ENCODE measurements at regions not wholly inside any gene's neighbourhood (a gene's known extent, or its start where the extent isn't known, plus 50 kb on each side); places are given as distances from the start of the nearest gene placed in this dataset.
"Not testable (repeated sequence)": the region's sequence is repeated elsewhere in the genome, so short reads cannot be mapped to it uniquely, and the experiment has no call there.

DNA sequence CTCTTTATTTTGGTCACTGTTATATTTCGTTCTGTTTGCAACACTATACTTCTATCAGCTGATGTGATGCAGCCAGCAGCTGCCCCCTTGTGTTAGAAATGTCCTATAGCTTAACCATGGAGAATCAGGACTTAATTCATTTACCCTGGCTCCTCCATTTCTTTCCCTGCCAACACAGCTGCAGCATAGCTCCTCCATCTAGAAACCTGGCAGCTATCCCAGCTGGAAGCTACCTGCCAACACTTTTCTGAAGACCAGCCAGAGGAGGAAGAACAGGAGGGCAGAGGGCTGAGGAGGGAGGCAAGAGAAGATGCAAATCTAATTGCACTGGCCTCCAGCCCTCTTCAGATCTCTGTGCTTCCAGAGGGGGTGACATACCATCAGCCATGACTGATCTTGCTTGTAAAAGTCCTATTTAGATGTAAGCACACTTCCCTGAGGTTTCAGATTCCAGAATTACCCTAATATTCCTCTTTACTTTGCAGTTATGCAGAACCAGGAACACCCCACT is 156.8 kb upstream of the TMEM260 start:
- no peaks in the 10 kb centered on the region for H3K27me3 ChIP-seq (replicated peaks)
- DNase-seq, result peak; percentile 73
- TF ChIP-seq, protein P1, sequence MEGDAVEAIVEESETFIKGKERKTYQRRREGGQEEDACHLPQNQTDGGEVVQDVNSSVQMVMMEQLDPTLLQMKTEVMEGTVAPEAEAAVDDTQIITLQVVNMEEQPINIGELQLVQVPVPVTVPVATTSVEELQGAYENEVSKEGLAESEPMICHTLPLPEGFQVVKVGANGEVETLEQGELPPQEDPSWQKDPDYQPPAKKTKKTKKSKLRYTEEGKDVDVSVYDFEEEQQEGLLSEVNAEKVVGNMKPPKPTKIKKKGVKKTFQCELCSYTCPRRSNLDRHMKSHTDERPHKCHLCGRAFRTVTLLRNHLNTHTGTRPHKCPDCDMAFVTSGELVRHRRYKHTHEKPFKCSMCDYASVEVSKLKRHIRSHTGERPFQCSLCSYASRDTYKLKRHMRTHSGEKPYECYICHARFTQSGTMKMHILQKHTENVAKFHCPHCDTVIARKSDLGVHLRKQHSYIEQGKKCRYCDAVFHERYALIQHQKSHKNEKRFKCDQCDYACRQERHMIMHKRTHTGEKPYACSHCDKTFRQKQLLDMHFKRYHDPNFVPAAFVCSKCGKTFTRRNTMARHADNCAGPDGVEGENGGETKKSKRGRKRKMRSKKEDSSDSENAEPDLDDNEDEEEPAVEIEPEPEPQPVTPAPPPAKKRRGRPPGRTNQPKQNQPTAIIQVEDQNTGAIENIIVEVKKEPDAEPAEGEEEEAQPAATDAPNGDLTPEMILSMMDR (IDR thresholded peaks at IDR 0.05; ENCODE audit: low read depth, low read length, missing control alignments), result peak; percentile 84
- no peak overlapping the region for H3K4me3 ChIP-seq (ENCODE audit: low read depth, low read length)
- H3K27ac ChIP-seq, result no peak overlapping the region
- in situ Hi-C loops (cut with HindIII; ENCODE audit: low pct_ligation_motif_present, low sequenced_read_pairs), result no loop called here
- H3K36me3 ChIP-seq (replicated peaks), result no peaks in the 10 kb centered on the region

DNA sequence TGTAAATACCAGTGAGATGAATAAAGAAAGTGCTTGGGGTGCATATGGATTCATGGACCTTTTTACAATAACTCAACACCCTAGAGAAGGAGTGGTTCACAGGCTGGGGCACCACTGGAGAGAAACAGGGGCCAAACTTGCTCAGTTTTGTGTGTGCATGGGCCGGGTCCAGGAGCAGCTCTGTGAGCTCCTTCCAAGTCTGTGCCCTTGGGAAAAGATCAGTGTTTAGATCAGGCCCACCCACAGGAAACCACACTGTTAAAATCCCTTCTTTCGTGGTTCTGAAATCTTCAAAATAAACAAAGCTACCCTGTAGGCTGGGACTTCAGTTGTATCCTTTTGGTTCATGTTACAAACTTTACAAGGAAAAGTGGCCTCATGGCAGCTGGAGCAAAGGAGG is 156.1 kb upstream of the TMEM260 start:
- peak; percentile 20 for DNase-seq
- in situ Hi-C loops (cut with HindIII; ENCODE audit: low pct_ligation_motif_present, low sequenced_read_pairs), result no loop called here
- TF ChIP-seq, protein P1 (IDR thresholded peaks at IDR 0.05; ENCODE audit: low read depth, low read length, missing control alignments), result no peak
- H3K27ac ChIP-seq, result no peak overlapping the region
- H3K36me3 ChIP-seq (replicated peaks), result no peaks in the 10 kb centered on the region
- H3K27me3 ChIP-seq (replicated peaks), result no peaks in the 10 kb centered on the region
- H3K4me3 ChIP-seq (ENCODE audit: low read depth, low read length), result no peak overlapping the region

DNA sequence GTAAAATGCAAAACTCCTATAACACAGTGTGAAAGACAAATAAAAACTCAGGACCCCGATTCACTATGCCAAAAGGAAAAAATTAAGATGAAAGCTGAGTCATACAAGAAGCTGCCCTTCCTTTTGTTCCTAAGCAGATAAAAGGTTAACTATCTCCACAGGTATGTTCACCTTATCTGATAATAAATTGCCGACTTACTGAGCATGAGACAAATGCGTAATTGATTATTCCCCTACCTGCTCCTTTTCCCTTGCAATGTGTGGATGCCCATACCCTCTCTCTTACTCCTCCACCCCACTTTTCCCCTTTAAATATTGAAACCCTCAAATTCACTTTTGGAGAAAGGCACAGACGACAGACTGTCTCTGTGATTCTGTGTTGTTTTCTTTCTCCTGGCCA is 148.6 kb upstream of the TMEM260 start:
- in situ Hi-C loops (cut with HindIII; ENCODE audit: low pct_ligation_motif_present, low sequenced_read_pairs), result no loop called here
- no peak for DNase-seq
- TF ChIP-seq, protein P1 (IDR thresholded peaks at IDR 0.05; ENCODE audit: low read depth, low read length, missing control alignments), result no peak
- Histone ChIP-seq H3K27me3 (replicated peaks) (no peaks in the 10 kb centered on the region), H3K27ac (no peak overlapping the region), H3K4me3 (ENCODE audit: low read depth, low read length) (no peak overlapping the region), H3K36me3 (replicated peaks) (no peaks in the 10 kb centered on the region)

DNA sequence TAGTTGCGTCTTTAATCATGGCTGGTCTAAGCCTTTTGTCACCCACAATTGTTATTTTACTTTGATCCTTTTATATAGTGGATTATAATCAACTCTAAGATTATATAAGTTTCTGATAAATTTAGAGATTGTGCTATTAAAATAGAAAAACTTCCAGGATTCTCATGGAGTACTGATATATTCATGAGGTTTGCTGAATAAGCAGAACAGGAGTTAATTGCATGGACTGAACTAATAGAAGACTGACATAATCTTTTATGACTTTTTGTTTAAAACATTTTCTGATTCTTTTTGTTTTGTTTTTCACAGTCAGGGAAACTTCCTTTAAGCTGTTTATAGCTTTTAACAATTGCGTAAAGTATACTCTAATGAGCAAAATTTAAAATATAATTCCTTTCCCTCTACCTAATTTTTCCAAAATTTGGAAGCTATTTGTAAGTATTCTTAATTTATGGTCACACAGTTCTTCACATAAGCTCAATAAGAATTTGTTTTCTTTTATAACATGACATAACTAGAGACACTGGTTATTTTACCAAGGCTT is 129.9 kb upstream of the TMEM260 start:
- in situ Hi-C loops (cut with HindIII; ENCODE audit: low pct_ligation_motif_present, low sequenced_read_pairs), result no loop called here
- H3K4me3 ChIP-seq (ENCODE audit: low read depth, low read length), result no peak overlapping the region
- H3K27me3 ChIP-seq (replicated peaks), result no peaks in the 10 kb centered on the region
- TF ChIP-seq, protein P1 (IDR thresholded peaks at IDR 0.05; ENCODE audit: low read depth, low read length, missing control alignments), result no peak
- DNase-seq, result no peak
- H3K36me3 ChIP-seq (replicated peaks), result no peaks in the 10 kb centered on the region
- H3K27ac ChIP-seq, result no peak overlapping the region

DNA sequence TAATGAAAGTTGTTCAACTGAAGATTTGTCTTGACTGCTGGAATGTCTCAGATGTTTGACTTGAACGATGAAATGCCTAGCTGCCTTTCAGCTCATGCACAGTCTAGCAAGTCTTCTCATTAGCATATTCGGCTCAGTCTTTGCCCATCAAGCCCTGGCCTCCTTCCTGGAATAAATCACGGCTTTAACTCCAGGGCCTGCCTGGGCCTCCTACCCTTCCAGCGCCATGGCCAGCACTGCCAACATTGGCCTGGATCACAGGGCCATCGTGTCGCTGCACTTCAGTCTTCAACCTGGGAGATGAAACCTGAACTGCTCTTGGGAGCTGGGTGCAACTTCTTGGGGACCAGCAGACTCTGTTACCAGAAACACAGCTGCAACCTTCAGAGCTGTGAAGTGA is 126.7 kb upstream of the TMEM260 start:
- TF ChIP-seq, protein P1 (IDR thresholded peaks at IDR 0.05; ENCODE audit: low read depth, low read length, missing control alignments), result no peak
- no peak for DNase-seq
- in situ Hi-C loops (cut with HindIII; ENCODE audit: low pct_ligation_motif_present, low sequenced_read_pairs), result no loop called here
- no peak overlapping the region for H3K27ac ChIP-seq
- H3K36me3 ChIP-seq (replicated peaks), result no peaks in the 10 kb centered on the region
- H3K27me3 ChIP-seq (replicated peaks), result no peaks in the 10 kb centered on the region
- no peak overlapping the region for H3K4me3 ChIP-seq (ENCODE audit: low read depth, low read length)

DNA sequence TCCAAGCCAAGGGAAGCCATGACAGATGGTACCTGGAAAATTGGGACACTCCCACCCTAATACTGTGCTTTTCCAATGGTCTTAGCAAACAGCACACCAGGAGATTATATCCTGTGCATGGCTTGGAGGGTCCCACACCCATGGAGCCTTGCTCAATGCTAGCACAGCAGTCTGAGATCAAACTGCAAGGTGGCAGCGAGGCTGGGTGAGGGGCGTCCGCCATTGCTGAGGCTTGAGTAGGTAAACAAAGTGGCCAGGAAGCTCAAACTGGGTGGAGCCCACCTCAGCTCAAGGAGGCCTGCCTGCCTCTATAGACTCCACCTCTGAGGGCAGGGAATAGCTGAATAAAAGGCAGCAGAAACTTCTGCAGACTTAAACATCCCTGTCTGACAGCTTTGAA is 124.9 kb upstream of the TMEM260 start:
- H3K27ac ChIP-seq; DNase-seq; H3K4me3 ChIP-seq (ENCODE audit: low read depth, low read length); H3K36me3 ChIP-seq (replicated peaks); in situ Hi-C loops (cut with HindIII; ENCODE audit: low pct_ligation_motif_present, low sequenced_read_pairs); H3K27me3 ChIP-seq (replicated peaks): not testable (repeated sequence)

Data from brain microvascular endothelial cell (primary cell).